ENCODE measurements at regions not wholly inside any gene's neighbourhood (a gene's known extent, or its start where the extent isn't known, plus 50 kb on each side); places are given as distances from the start of the nearest gene placed in this dataset.

- peaks cover 0 to 3% (median 0%) of the 10 kb centered on the region in 7 donors for H3K9me3 Mint-ChIP-seq
- no peaks in the 10 kb centered on the region for H3K27me3 Mint-ChIP-seq
- no peak overlapping the region for H3K27ac Mint-ChIP-seq
- ATAC-seq (ENCODE audit: low read depth in 2 of 2), result no peak
- DNase-seq, result no peak
- no peaks in the 10 kb centered on the region for H3K36me3 Mint-ChIP-seq
- H3K4me1 Mint-ChIP-seq, result no peaks in the 10 kb centered on the region
- H3K4me3 Mint-ChIP-seq, result no peak overlapping the region
Measured at GRCh38 chr11:42244376-42244775, 784.9 kb upstream of the LRRC4C start.

- H3K4me3 Mint-ChIP-seq, result no peak overlapping the region
- DNase-seq (no peak), ATAC-seq (ENCODE audit: low read depth in 2 of 2) (no peak)
- H3K9me3 Mint-ChIP-seq, result peaks cover 0 to 7% (median 0%) of the 10 kb centered on the region in 7 donors
- H3K27me3 Mint-ChIP-seq, result no peaks in the 10 kb centered on the region
- H3K27ac Mint-ChIP-seq, result no peak overlapping the region
- no peaks in the 10 kb centered on the region for H3K36me3 Mint-ChIP-seq
- no peaks in the 10 kb centered on the region for H3K4me1 Mint-ChIP-seq
Measured at GRCh38 chr11:42249401-42249800, 789.9 kb upstream of the LRRC4C start.

GRCh38 chr11:42249956-42250355 is 790.5 kb upstream of the LRRC4C start:
- ATAC-seq (ENCODE audit: low read depth in 2 of 2), result no peak
- H3K4me1 Mint-ChIP-seq, result no peaks in the 10 kb centered on the region
- no peak overlapping the region for H3K27ac Mint-ChIP-seq
- no peak for DNase-seq
- H3K9me3 Mint-ChIP-seq, result peaks cover 0 to 7% (median under 1%) of the 10 kb centered on the region in 7 donors
- H3K36me3 Mint-ChIP-seq, result no peaks in the 10 kb centered on the region
- no peaks in the 10 kb centered on the region for H3K27me3 Mint-ChIP-seq
- H3K4me3 Mint-ChIP-seq, result no peak overlapping the region

- Mint-ChIP-seq H3K36me3 (no peaks in the 10 kb centered on the region), H3K4me1 (no peaks in the 10 kb centered on the region), H3K27me3 (no peaks in the 10 kb centered on the region), H3K9me3 (peaks cover 0 to 13% (median 3%) of the 10 kb centered on the region in 7 donors), H3K27ac (no peak overlapping the region), H3K4me3 (no peak overlapping the region)
- DNase-seq, result no peak
- ATAC-seq (ENCODE audit: low read depth in 2 of 2), result no peak
Measured at GRCh38 chr11:42251984-42252383, 792.5 kb upstream of the LRRC4C start.

- no peaks in the 10 kb centered on the region for H3K4me1 Mint-ChIP-seq
- DNase-seq (no peak), ATAC-seq (ENCODE audit: low read depth in 2 of 2) (no peak)
- no peaks in the 10 kb centered on the region for H3K36me3 Mint-ChIP-seq
- no peak overlapping the region for H3K27ac Mint-ChIP-seq
- no peaks in the 10 kb centered on the region for H3K27me3 Mint-ChIP-seq
- peaks cover 0 to 13% (median 4%) of the 10 kb centered on the region in 7 donors for H3K9me3 Mint-ChIP-seq
- no peak overlapping the region for H3K4me3 Mint-ChIP-seq
Measured at GRCh38 chr11:42253156-42253555, 793.7 kb upstream of the LRRC4C start.

- DNase-seq, result no peak
- Mint-ChIP-seq H3K4me3 (no peak overlapping the region), H3K4me1 (no peaks in the 10 kb centered on the region), H3K27me3 (no peaks in the 10 kb centered on the region), H3K9me3 (peaks cover 0 to 13% (median 4%) of the 10 kb centered on the region in 7 donors), H3K27ac (no peak overlapping the region), H3K36me3 (no peaks in the 10 kb centered on the region)
- no peak for ATAC-seq (ENCODE audit: low read depth in 2 of 2)
Measured at GRCh38 chr11:42255906-42256305, 796.5 kb upstream of the LRRC4C start.

- H3K27ac Mint-ChIP-seq, result no peak overlapping the region
- peaks cover 0 to 13% (median 4%) of the 10 kb centered on the region in 7 donors for H3K9me3 Mint-ChIP-seq
- no peaks in the 10 kb centered on the region for H3K4me1 Mint-ChIP-seq
- ATAC-seq (ENCODE audit: low read depth in 2 of 2) (no peak), DNase-seq (no peak)
- H3K27me3 Mint-ChIP-seq, result no peaks in the 10 kb centered on the region
- H3K4me3 Mint-ChIP-seq, result no peak overlapping the region
- no peaks in the 10 kb centered on the region for H3K36me3 Mint-ChIP-seq
Measured at GRCh38 chr11:42257534-42257933, 798.1 kb upstream of the LRRC4C start.

- no peak overlapping the region for H3K4me3 Mint-ChIP-seq
- ATAC-seq (ENCODE audit: low read depth in 2 of 2), result no peak
- H3K36me3 Mint-ChIP-seq, result no peaks in the 10 kb centered on the region
Measured at GRCh38 chr11:42265072-42265471, 805.6 kb upstream of the LRRC4C start.

GRCh38 chr11:42271306-42271705 is 811.9 kb upstream of the LRRC4C start:
- no peak for ATAC-seq (ENCODE audit: low read depth in 2 of 2)
- no peaks in the 10 kb centered on the region for H3K27me3 Mint-ChIP-seq

More at GRCh38 chr11:42265072-42265471, 805.6 kb upstream of the LRRC4C start:
- peaks cover 0 to 3% (median 0%) of the 10 kb centered on the region in 7 donors for H3K9me3 Mint-ChIP-seq
- no peak overlapping the region for H3K27ac Mint-ChIP-seq
- no peaks in the 10 kb centered on the region for H3K4me1 Mint-ChIP-seq
- DNase-seq, result no peak
- no peaks in the 10 kb centered on the region for H3K27me3 Mint-ChIP-seq

GRCh38 chr11:42273977-42274376 is 814.5 kb upstream of the LRRC4C start:
- no peak for ATAC-seq (ENCODE audit: low read depth in 2 of 2)

More at GRCh38 chr11:42271306-42271705, 811.9 kb upstream of the LRRC4C start:
- H3K27ac Mint-ChIP-seq, result no peak overlapping the region
- peaks cover 5 to 16% (median 9%) of the 10 kb centered on the region in 7 donors for H3K9me3 Mint-ChIP-seq
- H3K36me3 Mint-ChIP-seq, result no peaks in the 10 kb centered on the region
- no peak for DNase-seq
- H3K4me3 Mint-ChIP-seq, result no peak overlapping the region
- no peaks in the 10 kb centered on the region for H3K4me1 Mint-ChIP-seq

GRCh38 chr11:42296910-42297309 is 837.5 kb upstream of the LRRC4C start:
- Mint-ChIP-seq H3K4me1 (no peaks in the 10 kb centered on the region), H3K4me3 (no peak overlapping the region), H3K9me3 (peaks cover 3 to 37% (median 14%) of the 10 kb centered on the region in 7 donors), H3K36me3 (no peaks in the 10 kb centered on the region), H3K27ac (no peak overlapping the region), H3K27me3 (no peaks in the 10 kb centered on the region)
- ATAC-seq (ENCODE audit: low read depth in 2 of 2) (no peak), DNase-seq (no peak)

More at GRCh38 chr11:42273977-42274376, 814.5 kb upstream of the LRRC4C start:
- Mint-ChIP-seq H3K36me3 (no peaks in the 10 kb centered on the region), H3K4me1 (no peaks in the 10 kb centered on the region), H3K27ac (no peak overlapping the region), H3K4me3 (no peak overlapping the region), H3K9me3 (peaks cover 4 to 23% (median 16%) of the 10 kb centered on the region in 7 donors), H3K27me3 (no peaks in the 10 kb centered on the region)
- no peak for DNase-seq

GRCh38 chr11:42299780-42300179 is 840.3 kb upstream of the LRRC4C start:
- Mint-ChIP-seq H3K9me3 (peaks cover 2 to 28% (median 9%) of the 10 kb centered on the region in 7 donors), H3K4me1 (no peaks in the 10 kb centered on the region), H3K27ac (peak overlapping the region in 1 of 6 donors; percentile 18), H3K4me3 (no peak overlapping the region), H3K36me3 (no peaks in the 10 kb centered on the region), H3K27me3 (no peaks in the 10 kb centered on the region)
- no peak for DNase-seq
- ATAC-seq (ENCODE audit: low read depth in 2 of 2), result no peak

GRCh38 chr11:42301777-42302176 is 842.3 kb upstream of the LRRC4C start:
- H3K27ac Mint-ChIP-seq, result no peak overlapping the region
- H3K4me3 Mint-ChIP-seq, result no peak overlapping the region
- ATAC-seq (ENCODE audit: low read depth in 2 of 2) (no peak), DNase-seq (no peak)
- peaks cover 0 to 20% (median 4%) of the 10 kb centered on the region in 7 donors for H3K9me3 Mint-ChIP-seq
- H3K4me1 Mint-ChIP-seq, result no peaks in the 10 kb centered on the region
- H3K36me3 Mint-ChIP-seq, result no peaks in the 10 kb centered on the region
- H3K27me3 Mint-ChIP-seq, result no peaks in the 10 kb centered on the region

GRCh38 chr11:42311514-42311913 is 852.1 kb upstream of the LRRC4C start:
- Mint-ChIP-seq H3K27ac (peak overlapping the region in 1 of 6 donors; percentile 39), H3K4me3 (no peak overlapping the region), H3K9me3 (peaks cover 0 to 13% (median 4%) of the 10 kb centered on the region in 7 donors), H3K4me1 (no peaks in the 10 kb centered on the region), H3K27me3 (no peaks in the 10 kb centered on the region), H3K36me3 (no peaks in the 10 kb centered on the region)
- ATAC-seq (ENCODE audit: low read depth in 2 of 2) (no peak), DNase-seq (no peak)

GRCh38 chr11:42311944-42312343 is 852.5 kb upstream of the LRRC4C start:
- Mint-ChIP-seq H3K9me3 (peaks cover 0 to 13% (median 4%) of the 10 kb centered on the region in 7 donors), H3K27ac (no peak overlapping the region), H3K4me3 (no peak overlapping the region), H3K36me3 (no peaks in the 10 kb centered on the region), H3K4me1 (no peaks in the 10 kb centered on the region), H3K27me3 (no peaks in the 10 kb centered on the region)
- DNase-seq (no peak), ATAC-seq (ENCODE audit: low read depth in 2 of 2) (no peak)

All from naive B cell (primary cell).